DMS53 treated with DMSO at 0.1 percent for 48 hours (cell line): ENCODE measurements at regions not wholly inside any gene's neighbourhood (a gene's known extent, or its start where the extent isn't known, plus 50 kb on each side); places are given as distances from the start of the nearest gene placed in this dataset.
"Not testable (repeated sequence)": the region's sequence is repeated elsewhere in the genome, so short reads cannot be mapped to it uniquely, and the experiment has no call there.

Experiments used
- DNase-seq: peaks from one replicate; lab custom pipeline; 2025; ENCODE audit not compliant: unreplicated experiment; lab: John Stamatoyannopoulos, UW

DNA sequence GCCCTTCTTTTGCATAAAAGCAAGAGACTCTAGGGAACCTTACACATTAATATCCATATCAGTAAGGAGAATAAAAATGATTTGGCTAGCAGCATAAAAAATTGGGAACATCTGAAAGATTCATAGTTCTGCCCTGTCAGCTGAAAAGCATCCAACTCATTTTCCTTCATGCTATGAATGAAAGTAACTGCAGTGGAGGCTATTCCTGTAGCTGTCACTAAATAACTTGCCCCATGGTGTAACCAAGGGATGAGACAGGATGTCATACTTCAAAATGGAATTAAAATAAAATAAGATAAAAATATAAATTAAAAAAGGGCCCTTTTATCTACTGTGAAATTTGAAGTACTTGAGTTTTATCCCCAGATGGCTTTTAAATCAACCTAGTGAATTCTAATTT lies 878.8 kb downstream of the C4orf33 start:
- no peak for DNase-seq

DNA sequence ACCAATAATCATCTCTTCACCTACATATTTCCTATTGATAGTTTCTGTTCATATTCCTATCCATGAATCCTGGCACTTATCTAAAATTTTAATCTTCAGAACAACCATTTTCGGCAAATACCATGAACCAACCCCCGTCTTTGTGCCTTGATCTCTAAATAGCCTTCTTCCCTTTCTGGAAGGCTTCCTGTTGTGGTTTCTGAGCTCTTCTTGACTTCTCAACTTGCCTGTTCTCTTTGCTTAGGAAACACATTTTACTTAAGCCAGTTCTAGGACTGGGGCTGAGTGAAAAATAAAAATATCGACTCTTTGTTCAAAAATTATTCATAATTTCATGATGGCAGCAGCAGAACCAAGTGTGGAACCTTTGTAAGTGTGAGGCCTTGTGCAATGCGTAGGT lies 882.4 kb downstream of the C4orf33 start:
- no peak for DNase-seq

DNA sequence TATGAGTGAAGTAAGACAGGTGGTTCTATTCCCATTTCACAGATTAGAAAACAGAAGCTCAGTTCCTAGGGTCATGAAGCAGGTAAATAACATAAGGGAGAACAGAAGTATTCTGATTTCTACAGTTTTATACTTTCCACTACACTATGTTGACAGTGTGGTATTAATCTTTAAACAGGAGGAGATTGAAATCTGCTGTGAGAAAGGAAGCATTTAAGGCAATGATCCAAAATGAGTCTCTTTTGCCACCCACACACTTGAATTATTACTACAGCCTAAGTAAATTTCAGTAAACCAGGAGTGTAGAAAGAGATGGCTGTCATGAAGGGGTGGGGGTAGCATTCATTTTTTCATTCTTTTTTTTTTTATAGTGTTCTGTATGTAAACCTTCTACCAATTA lies 893.0 kb downstream of the C4orf33 start:
- DNase-seq = no peak

DNA sequence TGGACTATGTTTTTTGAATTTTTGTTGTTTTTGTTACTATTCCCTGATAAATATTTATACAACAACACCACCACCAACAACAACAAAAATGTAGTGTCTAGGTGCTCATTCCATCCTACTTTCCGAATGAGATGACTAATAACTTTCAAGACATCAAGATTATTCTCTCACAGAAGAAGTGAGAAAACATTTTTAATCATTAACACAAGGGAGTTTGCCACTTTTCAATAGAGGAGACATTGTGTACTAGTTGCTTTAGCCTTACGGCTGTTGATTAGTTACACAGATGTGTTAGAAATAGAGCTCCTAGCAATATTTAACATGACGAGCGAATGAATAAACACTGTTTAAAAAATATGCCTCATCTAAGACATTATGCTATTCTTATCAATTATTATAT lies 898.8 kb downstream of the C4orf33 start:
- no peak for DNase-seq

DNA sequence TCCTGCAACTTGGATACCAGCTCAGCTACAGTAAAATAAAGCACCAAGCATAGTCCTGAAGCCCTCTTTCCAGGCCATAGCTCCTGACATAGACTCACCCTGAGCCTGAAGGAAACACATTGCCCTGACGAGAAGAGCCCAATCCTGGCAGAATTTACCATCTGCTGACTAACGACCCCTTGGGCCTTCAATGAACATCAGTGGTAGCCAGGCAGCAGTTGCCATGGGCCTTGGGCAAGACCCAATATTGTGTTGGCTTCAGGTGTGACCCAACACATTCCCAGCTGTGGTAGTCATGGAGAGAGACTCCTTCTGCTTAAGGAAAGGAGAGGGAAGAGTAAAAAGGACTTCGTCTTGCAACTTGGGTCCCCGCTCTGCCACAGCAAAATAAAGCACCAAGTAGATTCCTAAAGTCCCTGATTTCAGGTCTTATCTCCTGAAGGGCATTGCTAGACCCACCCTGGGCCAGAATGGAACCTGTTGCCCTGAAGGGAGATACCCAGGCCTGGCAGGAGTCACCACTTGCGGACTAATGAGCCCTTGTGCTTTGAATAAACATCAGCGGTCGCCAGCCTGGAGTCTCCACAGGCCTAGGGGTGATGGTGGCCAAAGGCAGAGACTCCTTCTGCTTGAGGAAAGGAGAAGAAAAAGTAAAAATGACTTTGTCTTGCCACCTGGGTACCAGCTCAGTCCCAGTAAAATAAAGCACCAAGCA lies 902.6 kb downstream of the C4orf33 start:
- DNase-seq = no peak

DNA sequence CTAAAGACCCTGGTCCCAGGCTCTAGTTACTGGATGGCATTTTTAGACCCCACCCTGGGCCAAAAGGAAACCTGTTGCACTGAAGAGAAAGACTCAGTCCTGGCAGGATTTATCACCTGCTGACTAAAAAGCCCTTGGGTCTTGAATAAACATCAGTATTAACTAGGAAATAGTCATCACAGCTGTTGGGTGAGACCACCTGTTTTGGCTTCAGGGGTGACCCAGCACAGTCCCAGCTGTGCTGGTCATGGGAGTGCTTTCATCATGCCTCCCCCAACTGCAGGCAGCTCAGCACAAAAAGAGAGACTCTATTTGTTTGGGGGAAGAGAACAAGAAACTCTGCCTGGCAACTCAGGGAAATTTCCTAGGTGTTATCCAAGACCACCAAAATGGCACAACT lies 903.2 kb downstream of the C4orf33 start:
- DNase-seq = no peak

DNA sequence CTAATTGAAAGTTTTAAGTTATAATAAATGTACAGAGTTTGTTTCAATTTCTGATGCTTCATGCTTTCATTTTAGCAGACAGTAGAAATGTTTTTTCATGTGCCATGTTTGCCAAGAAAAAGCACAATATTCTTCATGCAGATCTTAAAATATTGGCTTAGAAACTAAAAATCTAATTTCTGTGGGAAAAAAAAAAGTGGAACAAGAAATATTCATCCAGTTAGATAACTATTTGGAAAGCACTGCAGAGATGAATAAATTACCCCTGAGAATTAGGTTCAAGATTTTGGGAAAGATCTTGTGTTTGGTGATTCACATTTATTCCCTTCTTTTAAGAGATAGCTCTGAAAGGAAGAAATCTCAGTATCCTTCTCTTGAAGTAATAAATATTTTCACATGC lies 912.5 kb downstream of the C4orf33 start:
- no peak for DNase-seq

DNA sequence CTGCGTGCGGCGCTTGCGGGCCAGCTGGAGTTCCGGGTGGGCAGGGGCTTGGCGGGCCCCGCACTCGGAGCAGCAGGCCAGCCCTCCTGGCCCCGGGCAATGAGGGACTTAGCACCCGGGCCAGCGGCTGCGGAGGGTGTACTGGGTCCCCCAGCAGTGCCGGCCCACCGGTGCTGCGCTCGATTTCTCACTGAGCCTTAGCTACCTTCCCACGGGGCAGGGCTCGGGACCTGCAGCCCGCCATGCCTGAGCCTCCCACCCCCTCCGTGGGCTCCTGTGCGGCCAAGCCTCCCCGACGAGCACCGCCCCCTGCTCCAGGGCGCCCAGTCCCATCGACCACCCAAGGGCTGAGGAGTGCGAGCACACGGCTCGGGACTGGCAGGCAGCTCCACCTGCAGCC lies 916.9 kb downstream of the C4orf33 start:
- not testable (repeated sequence) for DNase-seq

DNA sequence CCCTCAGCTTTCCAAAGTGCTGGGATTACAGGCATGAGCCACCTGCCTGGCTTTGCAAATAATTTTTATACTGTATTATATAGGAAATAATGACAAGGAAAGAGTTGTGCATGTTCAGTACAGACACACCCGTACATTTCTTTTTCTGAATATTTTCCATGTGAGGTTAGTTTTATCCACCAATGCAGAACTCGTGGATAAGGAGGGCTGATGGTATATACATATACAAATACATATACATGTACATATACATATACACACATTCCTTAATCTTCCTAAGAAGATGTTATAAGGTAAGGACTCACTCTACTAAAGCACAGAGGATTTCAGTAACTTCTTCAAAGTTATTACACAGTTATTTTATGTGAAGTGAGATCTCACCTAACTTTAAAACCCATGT lies 925.8 kb downstream of the C4orf33 start:
- no peak for DNase-seq

DNA sequence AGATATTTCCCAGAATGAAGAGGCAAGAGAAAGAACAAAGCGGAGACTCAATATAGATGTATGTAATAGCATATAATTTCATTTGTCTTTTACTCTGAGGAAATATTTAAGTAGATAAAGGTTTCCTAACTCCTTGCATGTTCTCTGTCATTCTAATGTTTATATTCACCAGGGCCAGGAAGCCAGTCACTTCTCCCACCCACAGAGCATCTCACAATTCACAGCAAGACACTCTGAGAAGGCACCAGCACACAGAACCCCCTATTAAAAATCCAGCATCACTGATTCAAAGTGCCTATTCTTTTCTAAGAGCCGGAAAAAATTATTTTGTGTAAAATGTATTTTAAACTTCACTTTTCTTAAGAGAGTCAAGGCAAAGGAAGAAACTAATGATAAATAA lies 927.1 kb downstream of the C4orf33 start:
- DNase-seq = no peak

DNA sequence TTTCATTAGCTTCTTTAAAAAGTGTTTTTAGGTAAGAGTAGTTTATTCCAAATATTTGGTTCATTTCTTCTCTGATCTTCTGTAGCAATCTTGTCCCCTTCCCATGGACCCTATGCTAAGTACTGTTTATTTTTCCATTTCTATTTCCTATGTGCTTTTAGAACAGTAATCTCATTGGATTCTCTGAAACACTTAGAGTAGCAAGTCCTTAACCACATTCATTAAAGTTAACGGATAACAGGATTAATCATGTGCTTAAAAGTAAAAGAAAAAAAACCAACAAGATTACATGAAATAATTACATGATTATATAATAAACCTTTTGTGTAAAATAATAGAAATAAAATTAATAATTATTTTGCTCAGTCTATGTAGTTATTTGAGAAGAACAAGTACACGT lies 929.7 kb downstream of the C4orf33 start:
- DNase-seq = no peak

DNA sequence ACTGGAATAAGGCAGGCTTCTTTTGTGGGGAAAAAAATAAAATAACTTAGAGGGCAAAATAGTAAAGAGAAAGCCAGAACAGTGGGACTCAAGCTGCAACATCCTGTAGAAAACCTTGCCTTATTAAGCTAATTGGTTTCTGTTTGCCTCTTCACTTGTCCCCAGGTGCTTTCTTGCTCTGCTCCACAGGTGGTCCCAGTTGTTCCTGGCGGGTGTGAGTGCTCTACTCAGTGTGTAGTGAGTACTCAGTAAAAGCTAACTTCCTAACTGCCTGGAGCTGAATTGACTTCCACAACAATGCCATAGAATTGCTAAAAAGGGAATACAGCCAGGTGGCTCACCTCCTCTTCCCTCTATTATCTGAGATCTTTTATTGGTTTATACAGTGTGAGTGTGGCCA lies 930.2 kb downstream of the C4orf33 start:
- DNase-seq = no peak

DNA sequence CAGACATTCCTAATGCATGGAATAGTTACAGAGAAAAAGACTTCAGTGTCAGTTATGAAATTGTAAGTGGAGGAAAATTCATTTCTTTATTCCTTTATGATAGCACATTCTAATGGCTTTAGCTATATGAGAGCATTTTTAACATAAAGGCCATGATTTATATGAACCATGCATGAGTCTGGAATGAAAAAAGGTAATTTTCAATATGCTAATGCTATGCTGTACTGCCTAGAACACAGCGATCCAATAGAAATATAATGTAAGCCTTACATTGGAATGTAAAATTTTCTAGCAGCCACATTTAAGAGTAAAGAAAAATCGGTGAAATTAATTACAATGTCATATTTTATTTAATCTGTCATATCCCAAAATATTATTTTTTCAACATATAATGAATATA lies 932.0 kb downstream of the C4orf33 start:
- DNase-seq = no peak

DNA sequence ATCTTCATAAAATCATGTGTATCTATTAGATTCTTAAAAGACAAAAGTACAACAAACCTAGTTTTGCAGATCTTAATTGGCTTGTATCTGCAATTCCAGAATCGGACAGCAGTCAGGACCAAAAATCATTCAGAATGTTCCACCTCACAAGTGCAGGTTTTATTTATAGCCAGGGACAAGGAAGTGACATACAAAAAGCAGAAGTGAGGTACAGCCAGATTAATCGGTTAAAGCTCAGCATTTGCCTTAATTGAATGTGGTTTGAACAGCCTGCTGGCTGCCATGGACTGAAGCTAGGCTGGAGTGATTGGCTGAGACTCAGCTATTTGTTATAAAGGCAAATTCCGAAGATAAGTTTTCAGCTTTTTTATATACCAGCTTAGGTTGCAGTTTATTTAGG lies 932.6 kb downstream of the C4orf33 start:
- no peak for DNase-seq

DNA sequence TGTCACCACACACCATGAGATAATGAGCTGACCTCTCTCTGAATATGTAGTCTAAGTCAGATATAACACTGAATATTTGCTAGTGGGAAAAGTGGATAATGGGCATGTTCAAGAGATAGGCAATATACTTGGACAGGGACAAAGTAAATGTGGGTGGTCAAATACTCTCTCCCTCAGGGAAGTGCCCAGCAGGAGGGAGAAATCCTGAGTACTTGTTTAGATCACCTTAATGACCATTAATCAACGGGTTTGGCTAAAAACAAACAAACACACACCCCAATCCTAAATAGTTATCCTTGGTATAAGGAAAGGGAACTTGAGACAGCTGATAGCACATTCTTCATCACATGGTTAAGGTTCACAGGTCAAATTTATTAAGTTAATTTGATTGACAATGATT lies 933.5 kb downstream of the C4orf33 start:
- DNase-seq = no peak

DNA sequence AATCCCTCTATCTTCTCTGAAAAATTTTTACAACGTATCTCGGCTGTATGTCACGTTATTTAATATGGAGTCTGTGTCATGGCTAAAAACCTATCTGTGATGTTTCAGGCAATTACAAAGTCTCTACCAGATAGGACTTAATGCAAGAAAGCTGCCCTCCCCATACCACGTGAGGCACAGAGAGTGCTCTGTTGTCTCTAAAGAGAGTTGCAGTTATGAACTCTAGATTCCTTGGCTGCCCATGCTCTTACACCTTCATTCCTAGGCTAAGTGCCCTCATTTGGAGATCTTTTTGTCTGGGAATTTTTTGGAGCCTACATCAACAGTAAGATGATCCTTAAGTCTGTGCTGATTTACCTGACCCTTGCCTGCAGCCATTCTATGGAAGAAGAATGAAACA lies 935.9 kb downstream of the C4orf33 start:
- no peak for DNase-seq

DNA sequence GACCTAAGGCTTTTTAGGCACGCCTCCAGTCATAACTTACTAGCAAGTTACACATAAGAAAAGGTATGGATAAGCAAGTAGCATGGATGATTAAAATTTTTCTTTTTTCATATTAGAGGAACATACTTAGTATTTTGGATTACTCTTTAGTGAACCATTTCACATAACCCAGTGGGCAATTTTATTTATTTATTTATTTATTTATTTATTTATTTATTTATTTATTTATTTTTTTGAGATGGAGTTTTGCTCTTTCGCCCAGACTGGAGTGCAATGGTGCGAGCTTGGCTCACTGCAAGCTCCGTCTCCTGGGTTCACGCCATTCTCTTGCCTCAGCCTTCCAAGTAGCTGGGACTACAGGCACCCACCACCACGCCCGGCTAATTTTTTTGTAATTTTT lies 937.7 kb downstream of the C4orf33 start:
- DNase-seq = not testable (repeated sequence)

DNA sequence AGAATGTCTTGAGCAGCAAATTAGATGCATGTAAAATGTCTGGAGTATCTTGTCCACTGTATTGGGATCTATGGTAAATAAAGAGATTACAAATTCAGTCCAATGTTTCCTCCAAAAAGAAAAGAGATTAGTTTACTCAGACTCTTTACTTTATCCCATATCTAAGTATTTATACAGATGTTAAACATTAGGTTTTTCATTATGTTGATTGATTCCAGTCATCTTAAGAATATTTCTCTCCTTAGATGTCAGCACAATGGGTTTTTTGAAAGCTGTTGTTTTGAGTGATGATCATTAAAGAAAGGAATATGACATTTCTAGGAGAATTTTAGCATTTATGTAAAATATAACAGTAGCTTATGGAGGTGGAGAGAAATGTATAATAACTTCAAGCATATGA lies 938.9 kb downstream of the C4orf33 start:
- DNase-seq = no peak

DNA sequence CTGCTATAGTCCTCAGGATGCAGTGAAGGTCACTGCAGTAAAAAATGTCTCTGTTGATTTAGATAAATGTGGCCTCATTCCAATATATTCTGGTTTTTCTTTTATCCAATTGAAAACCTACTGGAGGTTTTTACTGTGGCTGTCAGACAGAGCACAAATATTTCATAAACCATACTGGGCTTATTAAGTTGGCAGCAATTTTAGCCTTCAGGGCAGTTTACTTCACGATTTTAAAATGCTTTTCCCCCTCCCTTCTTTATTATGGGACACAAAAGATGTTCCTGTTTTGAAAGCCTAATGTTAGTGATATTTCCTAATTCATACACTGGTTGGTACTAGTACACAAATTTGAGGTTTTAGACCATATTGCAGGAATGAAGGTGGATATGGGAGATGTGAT lies 939.4 kb downstream of the C4orf33 start:
- DNase-seq = no peak

DNA sequence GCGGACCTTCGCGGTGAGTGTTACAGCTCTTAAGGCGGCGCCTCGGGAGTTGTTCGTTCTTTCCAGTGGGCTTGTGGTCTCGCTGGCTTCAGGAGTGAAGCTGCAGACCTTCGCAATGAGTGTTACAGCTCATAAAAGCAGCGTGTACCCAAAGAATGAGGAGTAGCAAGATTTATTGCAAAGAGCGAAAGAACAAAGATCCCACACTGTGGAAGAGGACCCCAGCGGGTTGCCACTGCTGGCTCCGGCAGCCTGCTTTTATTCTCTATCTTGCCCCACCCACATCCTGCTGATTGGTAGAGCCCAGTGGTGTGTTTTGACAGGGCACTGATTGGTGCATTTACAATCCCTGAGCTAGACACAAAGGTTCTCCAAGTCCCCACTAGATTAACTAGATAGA lies 941.9 kb downstream of the C4orf33 start:
- DNase-seq = not testable (repeated sequence)

DNA sequence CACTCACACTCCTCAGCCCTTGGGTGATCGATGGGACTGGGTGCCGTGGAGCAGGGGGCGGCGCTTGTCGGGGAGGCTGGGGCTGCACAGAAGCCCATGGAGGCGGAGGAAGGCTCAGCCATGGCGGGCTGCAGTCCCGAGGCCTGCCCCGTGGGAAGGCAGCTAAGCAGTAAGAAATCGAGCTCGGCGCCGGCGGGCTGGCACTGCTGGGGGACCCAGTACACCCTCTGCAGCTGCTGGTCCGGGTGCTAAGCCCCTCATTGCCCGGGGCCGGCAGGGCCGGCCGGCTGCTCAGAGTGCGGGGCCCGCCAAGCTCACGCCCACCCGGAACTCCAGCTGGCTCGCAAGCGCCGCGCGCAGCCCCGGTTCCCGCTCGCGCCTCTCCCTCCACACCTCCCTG lies 942.6 kb downstream of the C4orf33 start:
- DNase-seq = not testable (repeated sequence)

DNA sequence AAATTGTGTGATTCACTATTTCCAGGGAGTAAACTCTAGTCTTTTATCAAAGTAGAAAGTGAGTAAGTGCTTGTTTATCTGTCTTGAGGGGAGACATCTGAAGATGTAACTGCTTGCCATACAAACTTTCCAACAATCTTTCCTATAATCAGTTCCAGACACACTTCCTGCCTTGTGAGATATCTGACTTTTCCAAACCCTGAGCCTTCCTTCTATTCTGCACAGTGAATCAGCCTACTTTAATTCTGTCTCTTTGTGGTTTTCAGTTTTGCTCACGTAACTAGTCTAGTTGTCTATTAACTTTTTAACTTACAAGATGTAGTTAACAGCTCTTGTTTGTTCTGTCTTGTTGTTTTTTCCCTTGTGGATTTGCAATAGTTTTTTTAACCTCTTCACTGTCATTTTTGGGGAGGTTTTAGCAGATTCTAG lies 947.8 kb downstream of the C4orf33 start:
- no peak for DNase-seq

DNA sequence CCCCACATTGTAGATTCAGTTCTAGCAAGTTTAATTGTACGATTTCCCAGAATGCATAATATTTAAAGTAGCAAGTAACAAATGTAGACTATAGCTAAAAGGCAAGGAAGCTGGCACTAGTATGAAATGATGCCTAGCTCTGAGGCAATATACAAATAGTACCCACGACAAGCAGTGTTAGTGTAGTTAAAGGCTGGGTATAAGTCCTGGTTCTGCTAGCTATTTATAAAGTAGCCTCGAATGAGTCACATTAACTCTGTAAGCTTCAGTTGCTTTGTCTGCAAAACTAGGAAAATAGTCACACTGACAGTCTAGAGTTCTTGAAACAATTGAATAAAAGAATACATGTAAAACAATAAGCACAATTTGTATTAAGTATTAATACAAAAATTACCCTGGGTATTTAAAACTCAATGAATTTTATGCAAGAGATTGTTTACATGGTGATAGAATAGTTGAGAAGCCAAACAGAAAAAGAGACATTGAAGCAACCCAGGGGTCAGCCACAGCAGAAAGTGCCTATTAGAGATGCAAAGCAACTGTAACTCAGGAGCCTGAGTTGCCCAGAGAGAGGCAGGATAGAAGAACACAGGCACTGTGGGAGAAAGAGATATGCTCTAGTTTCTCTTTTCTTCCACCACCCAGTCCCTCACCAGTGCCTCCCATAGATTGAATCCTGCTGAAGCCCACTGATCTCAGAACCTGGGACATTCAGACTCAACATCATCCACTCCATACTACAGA lies 949.0 kb downstream of the C4orf33 start:
- no peak for DNase-seq
